OCI-LY1 (cell line): ENCODE measurements at regions not wholly inside any gene's neighbourhood (a gene's known extent, or its start where the extent isn't known, plus 50 kb on each side); places are given as distances from the start of the nearest gene placed in this dataset.

Experiments used
- H2AFZ ChIP-seq: fragments of 200-600 bp; sonication (generic), shearing (Covaris generic); 2 replicates; pipeline ENCODE4 v1.6.0; 2014; ENCODE audit warnings: antibody characterized with exemption, mild to moderate bottlenecking, low read length
- H3F3A ChIP-seq: fragments of 200-600 bp; sonication (generic), shearing (Covaris generic); 2 replicates; pipeline ENCODE4 v1.6.0; 2014; ENCODE audit warnings: mild to moderate bottlenecking, antibody characterized with exemption, low read length, moderate library complexity; ENCODE audit not compliant: insufficient read depth
- H3K27ac ChIP-seq: fragments of 200-600 bp; sonication (generic); 2 replicates; pipeline ENCODE4 v1.5.1; 2014; ENCODE audit warnings: low read length, mixed run types, mild to moderate bottlenecking, low read depth; ENCODE audit not compliant: poor library complexity, severe bottlenecking
- H3K27me3 ChIP-seq: fragments of 200-600 bp; sonication (generic); 2 replicates; pipeline ENCODE4 v1.6.0; 2014; ENCODE audit warnings: antibody characterized with exemption, mild to moderate bottlenecking, low read length, moderate library complexity; ENCODE audit not compliant: insufficient read depth
- H3K36me3 ChIP-seq: fragments of 200-600 bp; sonication (generic); 2 replicates; pipeline ENCODE4 v1.6.1; 2014; ENCODE audit warnings: mild to moderate bottlenecking, antibody characterized with exemption, low read length, moderate library complexity, mixed read lengths; ENCODE audit not compliant: insufficient read depth
- H3K4me1 ChIP-seq: fragments of 200-600 bp; sonication (generic); 2 replicates; pipeline ENCODE4 v1.5.1; 2014; ENCODE audit warnings: mild to moderate bottlenecking, low read length, moderate library complexity; ENCODE audit not compliant: insufficient read depth, severe bottlenecking
- H3K4me2 ChIP-seq: fragments of 200-600 bp; sonication (generic), shearing (Covaris generic); 2 replicates; pipeline ENCODE4 v1.6.1; 2014; ENCODE audit warnings: low read length
- H3K4me3 ChIP-seq: fragments of 200-600 bp; sonication (generic); 2 replicates; pipeline ENCODE4 v1.5.1; 2014; ENCODE audit warnings: low read length, low read depth, mild to moderate bottlenecking, mixed read lengths; ENCODE audit not compliant: poor library complexity, severe bottlenecking
- H3K79me2 ChIP-seq: fragments of 200-600 bp; shearing (Covaris generic); 2 replicates; pipeline ENCODE4 v1.6.1; 2016; ENCODE audit warnings: mixed run types, low read length, mixed read lengths; ENCODE audit not compliant: insufficient read depth
- H3K9ac ChIP-seq: fragments of 200-600 bp; sonication (generic), shearing (Covaris generic); 2 replicates; pipeline ENCODE4 v1.6.1; 2014; ENCODE audit warnings: mild to moderate bottlenecking, low read length, mixed read lengths
- H3K9me2 ChIP-seq: fragments of 200-600 bp; sonication (generic), shearing (Covaris generic); 2 replicates; pipeline ENCODE4 v1.6.1; 2014; ENCODE audit warnings: low read depth, mild to moderate bottlenecking, low read length, mixed read lengths
- H3K9me3 ChIP-seq: fragments of 200-600 bp; shearing (Covaris generic); 2 replicates; pipeline ENCODE4 v1.6.1; 2014; ENCODE audit warnings: low read length, mixed read lengths
- H4K20me1 ChIP-seq: fragments of 200-600 bp; sonication (generic), shearing (Covaris generic); 2 replicates; pipeline ENCODE4 v1.6.0; 2016; ENCODE audit warnings: mild to moderate bottlenecking, low read length; ENCODE audit not compliant: insufficient read depth
- CTCF ChIP-seq: fragments of 200-600 bp; sonication (generic), shearing (Covaris generic); IDR thresholded peaks from 2 replicates; pipeline ENCODE4 v1.5.1; 2017; ENCODE audit warnings: mild to moderate bottlenecking, antibody characterized with exemption, low read length, moderate library complexity, mixed read lengths
- EZH2 ChIP-seq: fragments of 200-600 bp; sonication (generic), shearing (Covaris generic); IDR thresholded peaks from 2 replicates; pipeline ENCODE4 v1.8.0; 2017; ENCODE audit warnings: borderline replicate concordance, mixed run types, mild to moderate bottlenecking, antibody characterized with exemption, low read length, moderate library complexity, mixed read lengths

- no peak overlapping the region for H3K9ac ChIP-seq
- no peak overlapping the region for H3K4me3 ChIP-seq
- no peaks in the 10 kb centered on the region for H3K9me3 ChIP-seq
- no peak overlapping the region for H2AFZ ChIP-seq
- no peak overlapping the region for H3K27ac ChIP-seq
- no peaks in the 10 kb centered on the region for H3K27me3 ChIP-seq
- no peaks in the 10 kb centered on the region for H3F3A ChIP-seq
- H3K4me2 ChIP-seq, result no peak overlapping the region
- no peak for TF ChIP-seq CTCF
- no peak for TF ChIP-seq EZH2
- no peaks in the 10 kb centered on the region for H3K4me1 ChIP-seq
- no peaks in the 10 kb centered on the region for H3K9me2 ChIP-seq
- no peaks in the 10 kb centered on the region for H4K20me1 ChIP-seq
- H3K36me3 ChIP-seq, result no peaks in the 10 kb centered on the region
- no peaks in the 10 kb centered on the region for H3K79me2 ChIP-seq
Observed at GRCh38 chr13:31477961-31478360, 261.4 kb upstream of the RXFP2 start.

DNA sequence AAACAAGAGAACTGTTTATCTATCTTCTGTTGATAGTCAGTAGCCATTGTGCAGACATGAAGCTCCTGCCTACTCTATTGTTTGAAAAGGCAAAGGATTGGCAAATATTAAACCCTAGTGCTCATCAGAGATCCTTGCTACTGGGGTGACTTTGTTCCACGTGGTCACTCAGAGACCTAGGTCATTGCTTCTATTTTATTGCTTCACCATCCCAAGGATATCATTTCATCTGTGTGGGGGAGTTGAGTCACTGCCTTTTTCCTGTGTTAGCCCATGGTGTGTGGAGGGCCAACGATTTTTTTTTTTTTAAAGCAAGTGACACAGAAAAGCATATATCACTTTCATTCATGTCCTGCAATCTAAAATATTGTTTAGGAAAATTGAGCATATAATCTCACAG lies 254.1 kb upstream of the RXFP2 start:
- no peaks in the 10 kb centered on the region for H3K27me3 ChIP-seq
- TF ChIP-seq EZH2, result no peak
- no peak for TF ChIP-seq CTCF
- no peaks in the 10 kb centered on the region for H3K79me2 ChIP-seq
- no peak overlapping the region for H3K4me2 ChIP-seq
- no peak overlapping the region for H2AFZ ChIP-seq
- no peaks in the 10 kb centered on the region for H3K4me1 ChIP-seq
- H3F3A ChIP-seq, result no peaks in the 10 kb centered on the region
- H3K9ac ChIP-seq, result no peak overlapping the region
- H4K20me1 ChIP-seq, result no peaks in the 10 kb centered on the region
- H3K27ac ChIP-seq, result no peak overlapping the region
- no peaks in the 10 kb centered on the region for H3K9me2 ChIP-seq
- H3K9me3 ChIP-seq, result no peaks in the 10 kb centered on the region
- no peaks in the 10 kb centered on the region for H3K36me3 ChIP-seq
- H3K4me3 ChIP-seq, result no peak overlapping the region

DNA sequence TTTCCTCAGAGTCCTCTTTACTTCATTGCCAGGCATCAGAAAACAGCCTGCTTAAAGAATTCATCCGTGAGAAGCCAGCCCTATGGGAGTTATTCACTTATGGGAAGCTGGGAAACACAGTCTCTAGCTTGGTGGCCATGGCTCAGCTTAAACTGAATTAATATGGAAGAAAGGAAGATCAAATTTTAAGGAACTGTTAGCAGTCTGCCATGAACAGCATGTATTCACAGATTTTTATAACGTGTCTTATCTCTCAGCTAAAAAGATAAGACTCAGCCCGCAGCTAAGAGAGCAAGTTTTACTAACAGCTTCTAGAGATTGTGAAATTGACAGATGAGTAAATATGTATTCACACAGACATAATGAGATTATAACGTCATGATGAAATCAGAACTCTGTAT lies 253.7 kb upstream of the RXFP2 start:
- H3K27ac ChIP-seq, result no peak overlapping the region

More for the DNA sequence above, 253.7 kb upstream of the RXFP2 start:
- no peak overlapping the region for H3K4me3 ChIP-seq
- H3F3A ChIP-seq, result no peaks in the 10 kb centered on the region
- H3K4me2 ChIP-seq, result no peak overlapping the region
- H3K27me3 ChIP-seq, result no peaks in the 10 kb centered on the region
- H3K36me3 ChIP-seq, result no peaks in the 10 kb centered on the region
- TF ChIP-seq CTCF (no peak), EZH2 (no peak)
- no peaks in the 10 kb centered on the region for H3K9me2 ChIP-seq
- no peak overlapping the region for H2AFZ ChIP-seq
- H3K9ac ChIP-seq, result no peak overlapping the region
- H3K79me2 ChIP-seq, result no peaks in the 10 kb centered on the region
- no peaks in the 10 kb centered on the region for H4K20me1 ChIP-seq
- no peaks in the 10 kb centered on the region for H3K4me1 ChIP-seq
- H3K9me3 ChIP-seq, result no peaks in the 10 kb centered on the region
